Gastrocnemius medialis (tissue), 4 donors: ENCODE measurements at regions not wholly inside any gene's neighbourhood (a gene's known extent, or its start where the extent isn't known, plus 50 kb on each side); places are given as distances from the start of the nearest gene placed in this dataset.

Source experiments
- ATAC-seq, 2 donors: fragments of 150-250 bp; one replicate each; pipeline ENCODE4 v1.9.1; 2016
- DNase-seq, 2 donors: peaks; one replicate each; pipeline ENCODE4 v3.0.0-alpha.2; 2019
- H3K27ac ChIP-seq, 4 donors: fragments of 200-600 bp; sonication (generic); 1 replicate in 1 of 4; 2 replicates in 3 of 4; pipeline ENCODE4 v1.5.1; 2016 to 2018; ENCODE audit warnings: mild to moderate bottlenecking in 2 of 4, moderate library complexity in 1 of 4
- H3K27me3 ChIP-seq, 3 donors: fragments of 200-600 bp; sonication (generic) in 2 of 3; 1 replicate in 1 of 3; 2 replicates in 2 of 3; pipeline versions ENCODE4 v1.5.1 to v1.6.0; 2016 to 2019; ENCODE audit warnings: mild to moderate bottlenecking in 1 of 3, moderate library complexity in 1 of 3
- H3K36me3 ChIP-seq, 2 donors: fragments of 200-600 bp; sonication (generic) in 1 of 2; one replicate each; pipeline ENCODE4 v1.5.1; 2017 to 2018
- H3K4me1 ChIP-seq, 2 donors: fragments of 200-600 bp; sonication (generic) in 1 of 2; one replicate each; pipeline ENCODE4 v1.5.1; 2016 to 2017; ENCODE audit warnings: mild to moderate bottlenecking in 2 of 2
- H3K4me3 ChIP-seq, 4 donors: fragments of 200-600 bp; sonication (generic) in 3 of 4; 1 replicate in 1 of 4; 2 replicates in 3 of 4; pipeline ENCODE4 v1.5.1; 2016 to 2019; ENCODE audit warnings: mild to moderate bottlenecking in 2 of 4
- H3K9me3 ChIP-seq, 3 donors: fragments of 200-600 bp; sonication (generic) in 2 of 3; 1 replicate in 1 of 3; 2 replicates in 2 of 3; pipeline ENCODE4 v1.5.1; 2016 to 2019
- CTCF ChIP-seq, 5 experiments: fragments of 450-650 bp in 3 of 5; fragments of 200-600 bp in 2 of 5; sonication (generic) in 2 of 5; IDR thresholded peaks in 4 of 5; conservative IDR thresholded peaks in 1 of 5; 1 replicate in 4 of 5; 2 replicates in 1 of 5; pipeline ENCODE4 v1.5.1; 2016 to 2019; ENCODE audit warnings: antibody characterized with exemption in 5 of 5, mild to moderate bottlenecking in 3 of 5, moderate library complexity in 3 of 5
- POLR2A ChIP-seq, 2 donors: fragments of 450-650 bp; IDR thresholded peaks; one replicate each; pipeline ENCODE4 v1.6.1; 2017; ENCODE audit warnings: antibody characterized with exemption in 2 of 2, mild to moderate bottlenecking in 2 of 2, moderate library complexity in 2 of 2
- in situ Hi-C, 4 donors: fragments of 200-750 bp; cut with MboI; loops; one replicate each; pipeline versions ENCODE4 v1.15.0 to v1.8.0; 2017; ENCODE audit warnings: low sequenced_read_pairs in 4 of 4
- intact Hi-C: fragments of 100-400 bp; cut with DNase I; formaldehyde crosslinking; loops from one replicate; pipeline ENCODE4 v1.15.1; 2023; ENCODE audit warnings: low total_unique reads

- Histone ChIP-seq H3K27me3 (no peaks in the 10 kb centered on the region), H3K4me3 (no peak overlapping the region), H3K9me3 (no peaks in the 10 kb centered on the region), H3K4me1 (no peaks in the 10 kb centered on the region), H3K27ac (no peak overlapping the region), H3K36me3 (no peaks in the 10 kb centered on the region)
- intact Hi-C loops: no loop called here
- in situ Hi-C loops: no loop called here
- TF ChIP-seq POLR2A (IDR thresholded peaks at IDR 0.05) (no peak), CTCF (IDR thresholded peaks at IDR 0.05 in 4 of 5, conservative IDR thresholded peaks at IDR 0.05 in 1 of 5) (no peak)
- no peak for DNase-seq
- no peak for ATAC-seq
These were observed 854.5 kb downstream of the BRD1 start for GRCh38 chr22:48972979-48973693.

- DNase-seq (no peak), ATAC-seq (no peak)
- Histone ChIP-seq H3K4me1 (no peaks in the 10 kb centered on the region), H3K27me3 (no peaks in the 10 kb centered on the region), H3K36me3 (no peaks in the 10 kb centered on the region), H3K9me3 (no peaks in the 10 kb centered on the region), H3K27ac (no peak overlapping the region), H3K4me3 (no peak overlapping the region)
- in situ Hi-C loops (no loop called here), intact Hi-C loops (no loop called here)
- no peak for TF ChIP-seq POLR2A (IDR thresholded peaks at IDR 0.05)
- TF ChIP-seq CTCF (IDR thresholded peaks at IDR 0.05 in 4 of 5, conservative IDR thresholded peaks at IDR 0.05 in 1 of 5): no peak
These were observed 859.3 kb downstream of the BRD1 start for GRCh38 chr22:48968201-48968959.

- peaks cover 0 to 10% (median 3%) of the 10 kb centered on the region in 3 donors for H3K27me3 ChIP-seq
- no peak overlapping the region for H3K27ac ChIP-seq
- DNase-seq (no peak), ATAC-seq (no peak)
- intact Hi-C loops: no loop called here
- TF ChIP-seq CTCF (IDR thresholded peaks at IDR 0.05 in 4 of 5, conservative IDR thresholded peaks at IDR 0.05 in 1 of 5): no peak
- TF ChIP-seq POLR2A (IDR thresholded peaks at IDR 0.05): no peak
- in situ Hi-C loops: no loop called here
- H3K36me3 ChIP-seq: no peaks in the 10 kb centered on the region
- no peak overlapping the region for H3K4me3 ChIP-seq
- H3K4me1 ChIP-seq: no peaks in the 10 kb centered on the region
- H3K9me3 ChIP-seq: no peaks in the 10 kb centered on the region
These were observed 864.3 kb downstream of the BRD1 start for GRCh38 chr22:48963405-48963804.

- in situ Hi-C loops: no loop called here
- DNase-seq: no peak
- TF ChIP-seq POLR2A (IDR thresholded peaks at IDR 0.05): no peak
- no peak for TF ChIP-seq CTCF (IDR thresholded peaks at IDR 0.05 in 4 of 5, conservative IDR thresholded peaks at IDR 0.05 in 1 of 5)
These were observed 866.0 kb downstream of the BRD1 start for GRCh38 chr22:48961705-48962104.

More at GRCh38 chr22:48961705-48962104, 866.0 kb downstream of the BRD1 start:
- Histone ChIP-seq H3K4me3 (no peak overlapping the region), H3K27ac (no peak overlapping the region), H3K27me3 (peaks cover 0 to 10% (median 3%) of the 10 kb centered on the region in 3 donors), H3K9me3 (no peaks in the 10 kb centered on the region), H3K4me1 (no peaks in the 10 kb centered on the region), H3K36me3 (no peaks in the 10 kb centered on the region)
- ATAC-seq: no peak
- intact Hi-C loops: no loop called here
